PC-3 (cell line): ENCODE measurements at regions not wholly inside any gene's neighbourhood (a gene's known extent, or its start where the extent isn't known, plus 50 kb on each side); places are given as distances from the start of the nearest gene placed in this dataset.

Experiments
- ATAC-seq: fragments of 200-7000 bp; cut with Tn5 transposase; 2 replicates; pipeline ENCODE4 v1.9.1; 2020; ENCODE audit warnings: mild to moderate bottlenecking, moderate library complexity
- BruUV-seq: library from RNA; stranded (reverse); fragments of 400-500 nt; replicated peaks from 2 replicates; lab custom pipeline; 2021; lab: Mats Ljungman, UMichigan
- CTCF ChIA-PET: fragments of 300-600 bp; sonication (Branson Sonifier 250); formaldehyde crosslinking; loops from one replicate; lab custom pipeline; 2022; ENCODE audit warnings: antibody characterized with exemption; lab: Charles Lee
- POLR2A ChIA-PET: fragments of 300-600 bp; sonication (Branson Sonifier 250); formaldehyde crosslinking; loops from one replicate; lab custom pipeline; 2022; ENCODE audit warnings: antibody characterized with exemption; ENCODE audit not compliant: unreplicated experiment; lab: Charles Lee
- DNase-seq: peaks from one replicate; pipeline ENCODE4 v3.0.0-alpha.2; 2015
- H2AFZ ChIP-seq: fragments of 300-600 bp; sonication (generic); 2 replicates; pipeline ENCODE4 v1.6.0; 2016; ENCODE audit warnings: antibody characterized with exemption, low read length
- H3F3A ChIP-seq: fragments of 300-600 bp; sonication (generic); one replicate; pipeline ENCODE4 v1.6.0; 2017; ENCODE audit warnings: antibody characterized with exemption, low read length, control low read depth, mild to moderate bottlenecking; ENCODE audit not compliant: unreplicated experiment
- H3K27ac ChIP-seq: fragments of 300-600 bp; sonication (generic); 2 replicates; pipeline ENCODE4 v1.5.1; 2016; ENCODE audit warnings: mild to moderate bottlenecking, low read length
- H3K27me3 ChIP-seq: fragments of 300-600 bp; sonication (generic); 2 replicates; pipeline ENCODE4 v1.6.1; 2016; ENCODE audit warnings: low read length, mixed read lengths
- H3K36me3 ChIP-seq: fragments of 300-600 bp; sonication (generic); 2 replicates; pipeline ENCODE4 v1.6.1; 2016; ENCODE audit warnings: low read depth, mixed run types, low read length, mixed read lengths
- H3K4me1 ChIP-seq: fragments of 300-600 bp; sonication (generic); 2 replicates; pipeline ENCODE4 v1.5.1; 2016; ENCODE audit warnings: low read length; ENCODE audit not compliant: insufficient read depth
- H3K4me2 ChIP-seq: fragments of 300-600 bp; sonication (generic); 2 replicates; pipeline ENCODE4 v1.6.0; 2016; ENCODE audit warnings: low read length
- H3K4me3 ChIP-seq: fragments of 300-600 bp; sonication (generic); 2 replicates; pipeline ENCODE4 v1.5.1; 2016; ENCODE audit warnings: mild to moderate bottlenecking, low read length, mixed read lengths
- H3K79me2 ChIP-seq: fragments of 300-600 bp; sonication (generic); 2 replicates; pipeline ENCODE4 v1.6.1; 2017; ENCODE audit warnings: low read length, mixed read lengths
- H3K9ac ChIP-seq: fragments of 300-600 bp; sonication (generic); 2 replicates; pipeline ENCODE4 v1.6.0; 2016; ENCODE audit warnings: mild to moderate bottlenecking, low read length
- H3K9me2 ChIP-seq: fragments of 300-600 bp; sonication (generic); replicated peaks from 2 replicates; pipeline ENCODE4 v1.6.1; 2016; ENCODE audit warnings: mixed run types, low read length, mixed read lengths
- H3K9me3 ChIP-seq: fragments of 300-600 bp; sonication (generic); 2 replicates; pipeline ENCODE4 v1.6.1; 2016; ENCODE audit warnings: low read length, mixed read lengths
- H4K20me1 ChIP-seq: fragments of 300-600 bp; sonication (generic); 2 replicates; pipeline ENCODE4 v1.6.1; 2016; ENCODE audit warnings: low read length, mixed read lengths
- EZH2 ChIP-seq: fragments of 300-600 bp; sonication (generic); IDR thresholded peaks from one replicate; pipeline ENCODE4 v1.6.1; 2017; ENCODE audit warnings: antibody characterized with exemption, mild to moderate bottlenecking, low read length; ENCODE audit not compliant: unreplicated experiment
- EZH2phosphoT487 ChIP-seq: fragments of 300-600 bp; sonication (generic); IDR thresholded peaks from 2 replicates; pipeline ENCODE4 v1.6.1; 2018; ENCODE audit warnings: mild to moderate bottlenecking, antibody characterized with exemption, low read length, borderline replicate concordance
- intact Hi-C: fragments of 100-400 bp; cut with micrococcal nuclease; formaldehyde crosslinking; loops from 2 replicates; pipeline ENCODE4 v1.9.0; 2023
- TF ChIP-seq, protein P1 (sequence below): fragments of 300-600 bp; sonication (generic); conservative IDR thresholded peaks from 2 replicates; pipeline ENCODE4 v1.5.1; 2017; ENCODE audit warnings: antibody characterized with exemption, low read depth, mild to moderate bottlenecking, low read length

DNA sequence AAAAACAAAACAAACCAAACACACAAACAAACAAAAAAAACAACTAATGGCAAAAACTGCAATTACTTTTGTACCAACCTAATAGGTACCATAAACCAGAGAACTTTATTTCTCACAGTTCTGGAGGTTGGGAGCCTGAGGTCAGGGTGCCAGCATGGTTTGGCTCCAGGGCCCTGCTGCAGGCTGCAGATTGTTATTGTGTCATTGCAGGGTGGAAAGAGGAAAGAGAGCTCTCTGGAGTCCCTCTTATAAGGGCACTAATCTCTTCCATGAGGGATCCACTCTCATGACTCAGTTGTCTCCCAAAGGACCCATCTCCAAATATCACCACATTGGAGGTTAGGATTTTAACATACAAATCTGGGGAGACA lies 64.9 kb upstream of the CPEB4 start:
- Histone ChIP-seq H3K9me2 (no peaks in the 10 kb centered on the region), H2AFZ (no peak overlapping the region), H3K27ac (peak overlapping the region; percentile 53; the same call in 1 of the 2 replicates), H3K79me2 (no peaks in the 10 kb centered on the region), H3F3A (peaks cover 7% of the 10 kb centered on the region), H3K36me3 (no peaks in the 10 kb centered on the region), H3K9ac (no peak overlapping the region), H3K27me3 (no peaks in the 10 kb centered on the region), H3K4me3 (no peak overlapping the region), H3K4me1 (peaks cover 32% of the 10 kb centered on the region), H3K4me2 (peak overlapping the region; percentile 75; the same call in 1 of the 2 replicates), H4K20me1 (no peaks in the 10 kb centered on the region), H3K9me3 (no peaks in the 10 kb centered on the region)
- ChIA-PET CTCF (no interaction called here), POLR2A (no interaction called here)
- no TSS peak for BruUV-seq
- TF ChIP-seq EZH2phosphoT487 (no peak), EZH2 (no peak)
- TF ChIP-seq, protein P1, sequence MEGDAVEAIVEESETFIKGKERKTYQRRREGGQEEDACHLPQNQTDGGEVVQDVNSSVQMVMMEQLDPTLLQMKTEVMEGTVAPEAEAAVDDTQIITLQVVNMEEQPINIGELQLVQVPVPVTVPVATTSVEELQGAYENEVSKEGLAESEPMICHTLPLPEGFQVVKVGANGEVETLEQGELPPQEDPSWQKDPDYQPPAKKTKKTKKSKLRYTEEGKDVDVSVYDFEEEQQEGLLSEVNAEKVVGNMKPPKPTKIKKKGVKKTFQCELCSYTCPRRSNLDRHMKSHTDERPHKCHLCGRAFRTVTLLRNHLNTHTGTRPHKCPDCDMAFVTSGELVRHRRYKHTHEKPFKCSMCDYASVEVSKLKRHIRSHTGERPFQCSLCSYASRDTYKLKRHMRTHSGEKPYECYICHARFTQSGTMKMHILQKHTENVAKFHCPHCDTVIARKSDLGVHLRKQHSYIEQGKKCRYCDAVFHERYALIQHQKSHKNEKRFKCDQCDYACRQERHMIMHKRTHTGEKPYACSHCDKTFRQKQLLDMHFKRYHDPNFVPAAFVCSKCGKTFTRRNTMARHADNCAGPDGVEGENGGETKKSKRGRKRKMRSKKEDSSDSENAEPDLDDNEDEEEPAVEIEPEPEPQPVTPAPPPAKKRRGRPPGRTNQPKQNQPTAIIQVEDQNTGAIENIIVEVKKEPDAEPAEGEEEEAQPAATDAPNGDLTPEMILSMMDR = no peak
- intact Hi-C loops = loop anchor here (5.0 kb wide), 1 partner anchor 44 kb away; no protein-coding TSS in a partner anchor
- DNase-seq (no peak), ATAC-seq (no peak)

DNA sequence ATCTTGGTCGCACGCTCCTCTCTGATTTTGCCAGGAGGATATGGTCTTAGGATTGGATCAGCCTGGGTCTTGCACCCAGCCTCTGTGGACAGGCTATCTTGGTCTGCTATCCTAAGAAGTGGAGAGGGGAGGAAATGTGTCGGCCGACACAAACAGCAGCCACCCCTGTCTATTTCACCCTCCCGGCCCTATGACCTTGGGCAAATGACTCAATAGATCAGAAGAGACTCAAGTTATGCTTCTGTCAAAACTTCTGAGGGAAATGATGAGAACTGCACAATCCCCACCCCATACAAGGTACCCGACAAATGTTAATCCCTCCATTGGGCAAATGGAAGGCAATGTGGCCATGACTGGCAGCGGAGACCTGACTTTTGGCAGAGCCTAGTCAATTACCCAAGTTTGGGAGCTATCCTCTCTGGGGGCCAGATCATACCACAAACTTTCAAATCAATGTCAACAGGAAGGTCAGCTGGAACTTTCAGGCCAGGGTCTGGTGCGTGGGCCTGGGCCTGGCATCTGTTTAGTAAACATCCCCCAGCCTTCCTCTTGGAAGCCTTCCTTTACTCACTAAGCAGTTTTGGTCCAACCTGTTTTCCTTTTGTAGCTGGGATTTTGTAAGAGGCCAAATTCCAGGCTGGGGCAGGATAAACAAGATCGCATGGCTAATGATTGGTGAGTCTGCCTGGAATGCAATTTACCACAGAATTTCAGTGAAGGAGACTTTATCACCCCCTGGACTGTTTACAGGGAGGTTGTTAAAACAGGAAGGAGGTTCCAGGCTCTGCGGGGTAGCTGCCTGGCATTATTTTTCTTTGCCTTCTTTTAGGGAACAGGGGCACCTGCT lies 64.2 kb upstream of the CPEB4 start:
- H3K9ac ChIP-seq = no peak overlapping the region
- POLR2A ChIA-PET = interaction anchor here (0.9 kb wide), 1 partner anchor 61 kb away, joined by 6 read pairs; no protein-coding TSS in a partner anchor
- no TSS peak for BruUV-seq

More for the DNA sequence above, 64.2 kb upstream of the CPEB4 start:
- ATAC-seq (peak; percentile 90), DNase-seq (peak; percentile 98)
- CTCF ChIA-PET = no interaction called here
- Histone ChIP-seq H2AFZ (peak overlapping the region; percentile 36; the same call in 1 of the 2 replicates), H4K20me1 (no peaks in the 10 kb centered on the region), H3K4me1 (peaks cover 32% of the 10 kb centered on the region), H3K79me2 (no peaks in the 10 kb centered on the region), H3K4me2 (peak overlapping the region; percentile 75), H3K9me3 (no peaks in the 10 kb centered on the region), H3K27me3 (no peaks in the 10 kb centered on the region), H3F3A (peaks cover 7% of the 10 kb centered on the region), H3K27ac (peak overlapping the region; percentile 53), H3K4me3 (peak overlapping the region; percentile 34; the same call in 1 of the 2 replicates), H3K36me3 (no peaks in the 10 kb centered on the region), H3K9me2 (no peaks in the 10 kb centered on the region)
- intact Hi-C loops = loop anchor here (1.0 to 5.0 kb wide), 3 partner anchors 43 to 149 kb away; no protein-coding TSS in a partner anchor
- TF ChIP-seq, protein P1 = no peak
- no peak for TF ChIP-seq EZH2phosphoT487
- TF ChIP-seq EZH2 = no peak
